B cell (primary cell): ENCODE measurements at regions not wholly inside any gene's neighbourhood (a gene's known extent, or its start where the extent isn't known, plus 50 kb on each side); places are given as distances from the start of the nearest gene placed in this dataset.

Experiments used
- CTCF ChIP-seq: fragments of 200-600 bp; IDR thresholded peaks from one replicate; pipeline ENCODE4 v1.8.0; 2022; ENCODE audit warnings: antibody characterized with exemption, mild to moderate bottlenecking
- EZH2 ChIP-seq: IDR thresholded peaks from 2 replicates; pipeline ENCODE4 v1.6.1; 2012; ENCODE audit warnings: borderline replicate concordance, low read depth, mild to moderate bottlenecking, moderate library complexity, low read length; ENCODE audit not compliant: insufficient read depth, poor library complexity, severe bottlenecking

- TF ChIP-seq CTCF, result no peak
- no peak for TF ChIP-seq EZH2
Measured at GRCh38 chr14:86540636-86541247, 1010.8 kb downstream of the FLRT2 start.
